ENCODE measurements at regions not wholly inside any gene's neighbourhood (a gene's known extent, or its start where the extent isn't known, plus 50 kb on each side); places are given as distances from the start of the nearest gene placed in this dataset.

DNA sequence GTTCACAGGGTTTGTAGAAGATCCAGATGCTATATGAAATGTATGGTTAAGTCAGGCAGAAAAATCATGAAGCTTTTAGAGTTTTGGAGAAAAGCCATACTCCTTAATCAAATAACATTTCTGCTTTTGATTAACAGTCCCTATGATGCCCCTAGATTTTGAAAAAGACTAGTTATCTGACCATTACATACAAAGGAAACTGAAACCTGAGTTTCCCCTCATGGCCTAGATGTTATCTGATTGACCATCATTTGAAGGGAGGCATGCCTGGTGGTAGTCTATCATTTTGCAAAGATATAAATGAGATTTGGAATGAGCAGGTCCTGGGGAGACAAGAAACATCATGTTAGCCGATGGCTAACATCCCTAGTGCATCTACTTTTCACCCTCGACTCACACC is 704.3 kb upstream of the FSHR start:
- TF ChIP-seq, protein P1, sequence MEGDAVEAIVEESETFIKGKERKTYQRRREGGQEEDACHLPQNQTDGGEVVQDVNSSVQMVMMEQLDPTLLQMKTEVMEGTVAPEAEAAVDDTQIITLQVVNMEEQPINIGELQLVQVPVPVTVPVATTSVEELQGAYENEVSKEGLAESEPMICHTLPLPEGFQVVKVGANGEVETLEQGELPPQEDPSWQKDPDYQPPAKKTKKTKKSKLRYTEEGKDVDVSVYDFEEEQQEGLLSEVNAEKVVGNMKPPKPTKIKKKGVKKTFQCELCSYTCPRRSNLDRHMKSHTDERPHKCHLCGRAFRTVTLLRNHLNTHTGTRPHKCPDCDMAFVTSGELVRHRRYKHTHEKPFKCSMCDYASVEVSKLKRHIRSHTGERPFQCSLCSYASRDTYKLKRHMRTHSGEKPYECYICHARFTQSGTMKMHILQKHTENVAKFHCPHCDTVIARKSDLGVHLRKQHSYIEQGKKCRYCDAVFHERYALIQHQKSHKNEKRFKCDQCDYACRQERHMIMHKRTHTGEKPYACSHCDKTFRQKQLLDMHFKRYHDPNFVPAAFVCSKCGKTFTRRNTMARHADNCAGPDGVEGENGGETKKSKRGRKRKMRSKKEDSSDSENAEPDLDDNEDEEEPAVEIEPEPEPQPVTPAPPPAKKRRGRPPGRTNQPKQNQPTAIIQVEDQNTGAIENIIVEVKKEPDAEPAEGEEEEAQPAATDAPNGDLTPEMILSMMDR (IDR thresholded peaks at IDR 0.05) = no peak
- TF ChIP-seq POLR2A (IDR thresholded peaks at IDR 0.05) = no peak
